ENCODE measurements at regions not wholly inside any gene's neighbourhood (a gene's known extent, or its start where the extent isn't known, plus 50 kb on each side); places are given as distances from the start of the nearest gene placed in this dataset.

DNA sequence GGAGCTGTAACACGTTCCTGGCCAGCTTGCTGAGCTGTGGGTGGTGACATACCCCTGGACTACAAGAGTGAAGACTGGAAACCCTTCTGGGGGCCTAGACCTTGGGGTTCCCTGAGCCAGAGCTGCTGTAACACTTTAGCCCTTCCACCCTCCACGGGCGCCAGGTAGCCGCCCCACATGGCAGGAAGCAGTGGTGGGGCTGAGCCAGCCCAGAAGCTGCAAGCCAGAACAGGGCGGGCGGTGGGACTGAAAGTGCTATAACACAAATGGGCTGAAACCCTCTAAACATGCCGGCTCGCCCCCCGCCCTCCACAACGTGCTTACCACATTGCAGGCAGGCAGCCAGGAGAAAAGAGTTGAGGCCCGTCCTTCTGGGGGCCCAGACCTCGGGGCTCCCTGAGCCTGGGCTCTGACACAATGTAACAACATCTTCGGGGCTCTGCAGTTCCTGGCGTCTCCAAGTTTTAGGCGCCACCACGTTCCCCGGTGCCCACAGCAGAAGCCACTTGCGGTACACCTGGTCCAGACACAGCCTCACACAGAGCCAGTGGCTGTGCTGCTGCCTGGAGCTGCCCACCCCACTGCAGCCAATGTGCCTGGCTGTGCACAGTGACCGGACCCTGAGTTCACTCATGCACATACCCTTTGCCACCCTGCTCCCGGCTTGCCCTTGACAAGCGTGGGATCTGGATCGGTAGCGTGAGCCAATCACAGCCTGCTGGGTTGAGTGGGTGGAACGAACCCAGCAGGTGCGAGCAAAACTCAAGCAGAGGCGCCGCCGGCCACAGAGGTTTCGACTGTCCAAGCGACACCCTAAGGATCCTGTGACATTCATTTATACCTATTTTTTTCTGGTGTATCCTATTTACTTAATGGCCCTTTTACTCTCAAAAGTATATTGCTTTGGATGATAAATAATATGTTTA is 127.4 kb upstream of the FHL2 start:
- no peak for TF ChIP-seq YY1 (IDR thresholded peaks at IDR 0.05; ENCODE audit: insufficient read depth, insufficient read length)
- TF ChIP-seq SUZ12 (IDR thresholded peaks at IDR 0.05; ENCODE audit: extremely low read depth, insufficient read depth, insufficient read length), result no peak
- TF ChIP-seq ZNF274 (IDR thresholded peaks at IDR 0.05; ENCODE audit: low read depth, low read length), result no peak

Measured in NT2/D1 (cell line).